Gastroesophageal sphincter (tissue), 4 donors: ENCODE measurements at regions not wholly inside any gene's neighbourhood (a gene's known extent, or its start where the extent isn't known, plus 50 kb on each side); places are given as distances from the start of the nearest gene placed in this dataset.

Experiments
- ATAC-seq: fragments of 150-250 bp; one replicate; pipeline ENCODE4 v1.9.1; 2016; ENCODE audit warnings: mild to moderate bottlenecking, moderate library complexity
- H3K27ac ChIP-seq, 4 donors: fragments of 200-600 bp; sonication (generic) in 3 of 4; 1 replicate in 3 of 4; 2 replicates in 1 of 4; pipeline ENCODE4 v1.5.1; 2016 to 2019
- H3K27me3 ChIP-seq: fragments of 200-600 bp; sonication (generic); one replicate; pipeline ENCODE4 v1.5.1; 2019
- H3K36me3 ChIP-seq, 2 donors: fragments of 200-600 bp; sonication (generic); one replicate each; pipeline ENCODE4 v1.5.1; 2019; ENCODE audit warnings: control low read depth in 1 of 2
- H3K4me1 ChIP-seq, 3 donors: fragments of 200-600 bp; sonication (generic); 1 replicate in 2 of 3; 2 replicates in 1 of 3; pipeline ENCODE4 v1.5.1; 2016 to 2019; ENCODE audit warnings: control low read depth in 2 of 3
- H3K4me3 ChIP-seq, 2 donors: fragments of 200-600 bp; sonication (generic); one replicate each; pipeline ENCODE4 v1.5.1; 2019; ENCODE audit warnings: mild to moderate bottlenecking in 1 of 2, moderate library complexity in 1 of 2
- H3K9me3 ChIP-seq, 3 donors: fragments of 200-600 bp; sonication (generic); one replicate each; pipeline ENCODE4 v1.5.1; 2017 to 2019; ENCODE audit warnings: control low read depth in 2 of 3
- EP300 ChIP-seq: sonication (generic); formaldehyde crosslinking; IDR thresholded peaks from one replicate; pipeline ENCODE4 v1.6.1; 2017; ENCODE audit warnings: antibody characterized with exemption, mild to moderate bottlenecking
- POLR2A ChIP-seq, 2 donors: fragments of 450-650 bp; IDR thresholded peaks; one replicate each; pipeline ENCODE4 v1.6.1; 2017; ENCODE audit warnings: antibody characterized with exemption in 2 of 2, mild to moderate bottlenecking in 2 of 2, moderate library complexity in 1 of 2
- POLR2AphosphoS5 ChIP-seq: sonication (generic); formaldehyde crosslinking; IDR thresholded peaks from one replicate; pipeline ENCODE4 v1.6.1; 2017; ENCODE audit warnings: antibody characterized with exemption
- WGBS, 2 donors: methylation state at CpG; one replicate each; pipeline ENCODE4 v1.1.5; 2018; ENCODE audit warnings: low coverage in 1 of 2; 5-methylcytosine and 5-hydroxymethylcytosine counted together
- TF ChIP-seq, protein P1 (sequence below), 4 experiments: fragments of 200-600 bp in 2 of 4; fragments of 450-650 bp in 2 of 4; sonication (generic) in 1 of 4; IDR thresholded peaks; one replicate each; pipeline ENCODE4 v1.5.1; 2017 to 2019; ENCODE audit warnings: antibody characterized with exemption in 4 of 4, mild to moderate bottlenecking in 2 of 4, moderate library complexity in 2 of 4

- TF ChIP-seq POLR2AphosphoS5 (peak; percentile 18), EP300 (no peak), POLR2A (IDR thresholded peaks at IDR 0.05) (no peak)
- TF ChIP-seq, protein P1, sequence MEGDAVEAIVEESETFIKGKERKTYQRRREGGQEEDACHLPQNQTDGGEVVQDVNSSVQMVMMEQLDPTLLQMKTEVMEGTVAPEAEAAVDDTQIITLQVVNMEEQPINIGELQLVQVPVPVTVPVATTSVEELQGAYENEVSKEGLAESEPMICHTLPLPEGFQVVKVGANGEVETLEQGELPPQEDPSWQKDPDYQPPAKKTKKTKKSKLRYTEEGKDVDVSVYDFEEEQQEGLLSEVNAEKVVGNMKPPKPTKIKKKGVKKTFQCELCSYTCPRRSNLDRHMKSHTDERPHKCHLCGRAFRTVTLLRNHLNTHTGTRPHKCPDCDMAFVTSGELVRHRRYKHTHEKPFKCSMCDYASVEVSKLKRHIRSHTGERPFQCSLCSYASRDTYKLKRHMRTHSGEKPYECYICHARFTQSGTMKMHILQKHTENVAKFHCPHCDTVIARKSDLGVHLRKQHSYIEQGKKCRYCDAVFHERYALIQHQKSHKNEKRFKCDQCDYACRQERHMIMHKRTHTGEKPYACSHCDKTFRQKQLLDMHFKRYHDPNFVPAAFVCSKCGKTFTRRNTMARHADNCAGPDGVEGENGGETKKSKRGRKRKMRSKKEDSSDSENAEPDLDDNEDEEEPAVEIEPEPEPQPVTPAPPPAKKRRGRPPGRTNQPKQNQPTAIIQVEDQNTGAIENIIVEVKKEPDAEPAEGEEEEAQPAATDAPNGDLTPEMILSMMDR (IDR thresholded peaks at IDR 0.05) = no peak
- H3K9me3 ChIP-seq = no peaks in the 10 kb centered on the region
- peaks cover 0 to 23% (median 4%) of the 10 kb centered on the region in 3 donors for H3K4me1 ChIP-seq
- H3K36me3 ChIP-seq = no peaks in the 10 kb centered on the region
- H3K27ac ChIP-seq = no peak overlapping the region
- ATAC-seq = no peak
- WGBS, 2 donors = 63 to 94% methylated on average over 2 of the region's 2 CpGs
- no peaks in the 10 kb centered on the region for H3K27me3 ChIP-seq
- no peak overlapping the region for H3K4me3 ChIP-seq
Measured at GRCh38 chr13:31891472-31891871, 140.1 kb upstream of the FRY start.

DNA sequence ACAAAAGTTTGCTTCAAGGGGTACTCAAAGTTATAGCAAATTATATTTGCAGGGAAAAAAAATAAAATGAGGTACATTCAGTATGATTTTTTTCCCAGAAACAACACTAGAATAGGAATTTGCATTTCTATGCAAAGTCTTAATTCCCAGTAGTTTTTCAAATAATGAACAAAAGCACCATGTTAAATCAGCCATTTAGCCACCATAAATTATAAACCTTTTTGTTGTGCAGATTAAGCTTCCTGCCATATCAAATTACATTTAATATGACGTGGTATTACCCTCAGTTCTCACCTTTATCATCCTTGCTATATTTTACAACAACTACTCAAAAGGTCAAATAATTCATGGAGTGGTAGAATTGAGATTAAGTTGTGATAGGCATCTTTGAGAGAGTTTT, 136.6 kb upstream of the FRY start:
- Histone ChIP-seq H3K9me3 (no peaks in the 10 kb centered on the region), H3K4me1 (peaks cover 0 to 17% (median 8%) of the 10 kb centered on the region in 3 donors), H3K4me3 (no peak overlapping the region), H3K27me3 (no peaks in the 10 kb centered on the region), H3K27ac (no peak overlapping the region), H3K36me3 (no peaks in the 10 kb centered on the region)
- no peak for ATAC-seq
- TF ChIP-seq, protein P1 (IDR thresholded peaks at IDR 0.05) = no peak
- TF ChIP-seq EP300 = no peak
- TF ChIP-seq POLR2AphosphoS5 = no peak
- no peak for TF ChIP-seq POLR2A (IDR thresholded peaks at IDR 0.05)
- 56 to 77% methylated on average over 1 of the region's 1 CpG for WGBS, 2 donors

DNA sequence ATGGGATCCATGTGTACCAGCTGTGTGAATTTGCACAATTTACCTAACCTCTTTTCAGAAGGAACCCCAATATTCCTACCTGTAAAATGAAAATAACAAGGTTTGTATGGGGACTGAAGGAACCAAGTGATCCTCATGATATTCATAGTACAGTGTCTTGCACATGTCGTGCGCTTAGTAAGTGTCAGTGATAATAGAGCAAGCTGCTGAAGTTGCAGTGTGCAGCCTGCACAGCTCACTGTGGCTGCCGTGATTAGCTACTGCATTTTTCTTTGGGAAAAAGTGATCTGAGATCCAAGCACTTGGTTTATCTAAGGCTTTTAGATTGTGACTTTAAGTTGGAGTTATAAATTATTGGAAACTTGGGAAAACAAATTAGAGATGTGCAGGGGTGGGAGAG, 135.9 kb upstream of the FRY start:
- no peak overlapping the region for H3K27ac ChIP-seq
- ATAC-seq = no peak
- H3K4me3 ChIP-seq = no peak overlapping the region
- no peaks in the 10 kb centered on the region for H3K27me3 ChIP-seq
- no peaks in the 10 kb centered on the region for H3K9me3 ChIP-seq
- no peak for TF ChIP-seq POLR2AphosphoS5
- no peak for TF ChIP-seq POLR2A (IDR thresholded peaks at IDR 0.05)
- TF ChIP-seq, protein P1 (IDR thresholded peaks at IDR 0.05) = no peak
- H3K36me3 ChIP-seq = no peaks in the 10 kb centered on the region
- WGBS, 2 donors = 71 to 88% methylated on average over 3 of the region's 3 CpGs
- H3K4me1 ChIP-seq = peaks cover 0 to 17% (median 8%) of the 10 kb centered on the region in 3 donors

GRCh38 chr13:31896427-31896826, 135.1 kb upstream of the FRY start:
- Histone ChIP-seq H3K4me1 (peaks cover 0 to 16% (median 8%) of the 10 kb centered on the region in 3 donors), H3K9me3 (no peaks in the 10 kb centered on the region), H3K27ac (peak overlapping the region in 2 of 4 donors; percentile 15 to 35), H3K27me3 (no peaks in the 10 kb centered on the region), H3K4me3 (no peak overlapping the region), H3K36me3 (no peaks in the 10 kb centered on the region)
- TF ChIP-seq POLR2AphosphoS5 = no peak
- TF ChIP-seq, protein P1 (IDR thresholded peaks at IDR 0.05) = no peak
- TF ChIP-seq POLR2A (IDR thresholded peaks at IDR 0.05) = no peak
- no peak for TF ChIP-seq EP300
- 0% methylated on average over 2 of the region's 2 CpGs; no CpG with 5 or more reads in 1 of the 2 donors for whole genome bisulfite sequencing, 2 donors
- peak; percentile 64 for ATAC-seq

GRCh38 chr13:31898378-31899071, 133.0 kb upstream of the FRY start:
- no peak for ATAC-seq
- H3K27ac ChIP-seq = no peak overlapping the region
- 58% methylated on average over 9 of the region's 9 CpGs; no CpG with 5 or more reads in 1 of the 2 donors for WGBS, 2 donors

More at GRCh38 chr13:31898378-31899071, 133.0 kb upstream of the FRY start:
- Histone ChIP-seq H3K36me3 (no peaks in the 10 kb centered on the region), H3K9me3 (no peaks in the 10 kb centered on the region), H3K4me3 (no peak overlapping the region), H3K4me1 (peaks cover 0 to 17% (median 8%) of the 10 kb centered on the region in 3 donors), H3K27me3 (no peaks in the 10 kb centered on the region)
- TF ChIP-seq POLR2A (IDR thresholded peaks at IDR 0.05) = no peak
- no peak for TF ChIP-seq POLR2AphosphoS5
- TF ChIP-seq, protein P1 (IDR thresholded peaks at IDR 0.05) = no peak
- TF ChIP-seq EP300 = no peak
